GM19468 (cell line): ENCODE measurements at regions not wholly inside any gene's neighbourhood (a gene's known extent, or its start where the extent isn't known, plus 50 kb on each side); places are given as distances from the start of the nearest gene placed in this dataset.
"Not testable (repeated sequence)": the region's sequence is repeated elsewhere in the genome, so short reads cannot be mapped to it uniquely, and the experiment has no call there.

Source experiments
- ATAC-seq: cut with Tn5 transposase; IDR thresholded peaks from one replicate; pipeline ENCODE4 v1.9.1; 2021; ENCODE audit warnings: mild to moderate bottlenecking, moderate library complexity, moderate number of reproducible peaks; ENCODE audit not compliant: unreplicated experiment; ENCODE audit errors: extremely low read depth

DNA sequence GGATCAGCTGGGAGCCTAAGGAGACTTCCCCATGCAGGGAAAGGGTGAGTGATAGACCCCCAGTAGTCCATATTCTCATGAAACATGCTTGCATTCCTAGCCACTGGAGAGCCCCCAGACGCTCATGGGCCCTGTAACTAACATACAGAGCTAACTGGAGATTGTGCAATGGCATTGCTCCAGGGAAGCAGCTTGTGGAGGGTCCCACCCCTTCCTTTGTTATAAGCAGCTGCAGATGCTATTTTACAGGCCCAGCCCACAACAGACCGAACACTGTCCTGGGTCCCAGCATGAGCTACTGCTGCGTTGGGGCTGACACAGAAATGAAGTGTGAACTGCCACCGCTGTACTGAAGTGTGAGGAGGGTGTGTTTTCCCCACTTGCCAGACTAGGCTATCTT lies 1465.7 kb upstream of the DIAPH2 start:
- ATAC-seq = no peak

DNA sequence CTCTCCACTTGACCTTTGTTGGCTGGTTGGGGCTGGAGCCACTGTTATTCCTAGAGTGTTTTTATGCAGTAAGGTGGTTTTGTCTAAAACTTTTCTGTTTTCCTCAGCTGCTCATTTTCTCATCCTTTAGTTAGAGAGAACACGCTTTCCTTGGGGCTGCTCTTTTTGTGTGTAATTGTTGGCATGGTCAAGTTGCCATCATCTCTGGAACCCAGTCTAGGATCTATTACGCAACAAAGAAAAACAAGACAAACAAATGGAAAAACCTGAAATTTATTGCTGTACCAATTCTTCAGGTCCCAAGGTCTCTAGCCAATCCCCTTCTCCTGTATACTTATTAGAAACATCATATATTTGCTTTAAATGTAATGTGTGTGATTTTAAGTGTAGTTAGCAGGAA lies 1436.3 kb upstream of the DIAPH2 start:
- ATAC-seq = no peak

DNA sequence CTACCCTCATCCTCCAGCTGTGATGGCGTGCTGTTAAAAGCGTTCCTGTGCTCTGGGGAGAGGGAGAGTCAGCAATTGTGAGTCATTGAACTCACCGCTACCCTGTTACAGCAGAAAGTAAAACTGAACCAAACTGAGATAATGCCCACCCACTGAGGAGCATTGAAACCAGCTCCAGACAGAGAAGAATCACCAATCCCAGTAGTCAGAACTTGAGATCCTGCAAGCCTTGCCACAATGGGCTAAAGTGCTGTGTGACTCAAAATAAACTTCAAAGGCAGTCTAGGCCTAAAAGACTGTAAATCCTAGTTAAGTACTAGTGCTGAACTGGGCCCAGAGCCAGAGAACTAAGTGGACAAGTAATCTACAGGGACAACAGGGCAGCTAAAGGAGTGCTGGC lies 1394.2 kb upstream of the DIAPH2 start:
- no peak for ATAC-seq

DNA sequence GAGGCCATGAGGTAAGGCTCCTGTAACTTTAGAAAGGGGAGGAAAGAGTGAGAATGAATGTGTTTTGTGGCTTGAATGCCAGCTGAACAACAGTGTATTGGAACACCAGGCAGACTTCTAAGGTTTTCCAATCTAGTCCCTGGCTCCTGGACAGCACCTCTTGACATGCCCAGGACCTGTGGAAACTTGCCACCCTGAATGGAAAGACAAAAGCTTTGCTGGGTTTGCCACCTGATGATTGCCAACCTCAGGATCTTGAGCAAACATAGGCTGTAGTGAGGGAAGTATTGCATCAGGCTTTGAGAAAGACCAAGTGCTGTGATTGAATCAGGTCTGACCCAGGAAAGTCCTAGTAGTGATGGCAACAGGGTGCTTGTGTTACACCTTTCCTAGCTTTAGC lies 1393.1 kb upstream of the DIAPH2 start:
- ATAC-seq = no peak

DNA sequence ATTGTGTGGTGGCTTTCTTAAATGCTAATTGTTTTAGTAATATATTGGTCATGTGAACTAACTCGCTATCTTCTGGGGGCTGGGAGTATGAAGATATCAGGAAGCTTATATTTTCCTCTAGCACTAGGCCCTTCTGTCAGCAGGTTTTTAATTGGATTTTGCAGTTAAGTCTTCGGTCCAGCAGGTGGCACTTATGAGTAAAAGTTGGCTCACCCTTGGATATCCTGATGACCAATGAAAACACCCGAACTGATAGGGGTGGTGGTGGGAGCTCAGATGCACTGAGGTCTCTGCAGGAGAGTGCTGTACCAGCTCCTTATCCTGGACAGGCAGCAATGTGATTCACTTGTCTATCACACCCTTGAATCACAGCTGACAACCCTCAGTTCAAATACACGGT lies 1365.8 kb upstream of the DIAPH2 start:
- ATAC-seq = no peak

DNA sequence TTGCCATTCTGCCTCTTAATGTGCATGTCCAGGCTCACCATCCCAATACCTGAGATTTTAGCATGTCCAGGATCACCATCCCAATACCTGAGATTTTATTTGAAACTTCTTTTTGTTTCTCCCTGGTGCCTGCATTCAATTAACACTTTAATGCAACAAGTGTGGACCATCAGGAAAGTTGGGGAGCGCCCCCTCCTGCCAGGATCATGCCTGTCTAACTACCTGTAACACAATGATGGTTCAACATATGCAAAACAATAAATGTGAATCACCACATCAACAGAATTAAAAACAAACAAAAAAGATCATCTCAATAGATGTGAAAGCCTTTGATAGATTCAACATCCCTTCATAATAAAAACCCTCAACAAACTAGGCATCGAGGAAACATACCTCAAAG lies 1359.5 kb upstream of the DIAPH2 start:
- no peak for ATAC-seq

DNA sequence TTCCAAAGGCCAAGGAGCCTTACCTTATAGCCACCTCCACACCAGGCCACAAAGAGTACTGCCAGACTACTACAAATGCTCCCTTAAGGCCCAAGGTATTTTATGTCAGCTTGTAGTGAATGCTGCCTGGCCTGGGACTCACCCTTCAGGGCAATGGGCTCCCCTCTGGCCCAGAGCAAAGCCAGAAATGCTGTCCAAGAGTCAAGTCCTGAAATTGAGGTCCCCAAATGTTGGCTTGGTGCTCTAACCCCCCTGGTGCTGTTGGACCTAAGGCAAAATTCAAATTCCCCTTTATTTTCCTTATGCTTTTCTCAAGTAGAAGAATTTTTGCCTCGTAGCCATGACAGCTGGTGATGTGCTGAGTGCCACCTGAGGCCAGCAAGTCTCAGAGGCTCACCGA lies 1354.3 kb upstream of the DIAPH2 start:
- ATAC-seq = no peak

DNA sequence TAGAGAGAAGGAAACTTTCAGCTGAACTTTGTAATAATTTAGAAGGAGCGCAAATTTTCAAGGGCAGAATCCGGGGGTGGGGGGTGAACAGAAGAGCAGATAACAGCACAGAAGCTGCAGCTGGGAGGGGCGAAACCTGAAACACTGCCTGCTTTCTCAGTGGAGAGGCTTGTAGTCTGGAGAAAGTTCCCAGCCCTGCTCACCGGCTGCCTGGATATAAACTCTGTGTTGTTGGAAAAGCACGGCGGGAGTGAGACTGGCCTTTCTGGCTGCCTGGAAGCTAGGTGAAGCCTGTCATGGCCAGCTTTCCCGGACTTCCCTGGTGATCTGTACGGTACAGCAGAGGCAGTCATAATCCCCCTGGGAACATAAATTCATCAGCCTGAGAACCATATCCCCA lies 1352.1 kb upstream of the DIAPH2 start:
- ATAC-seq = no peak

DNA sequence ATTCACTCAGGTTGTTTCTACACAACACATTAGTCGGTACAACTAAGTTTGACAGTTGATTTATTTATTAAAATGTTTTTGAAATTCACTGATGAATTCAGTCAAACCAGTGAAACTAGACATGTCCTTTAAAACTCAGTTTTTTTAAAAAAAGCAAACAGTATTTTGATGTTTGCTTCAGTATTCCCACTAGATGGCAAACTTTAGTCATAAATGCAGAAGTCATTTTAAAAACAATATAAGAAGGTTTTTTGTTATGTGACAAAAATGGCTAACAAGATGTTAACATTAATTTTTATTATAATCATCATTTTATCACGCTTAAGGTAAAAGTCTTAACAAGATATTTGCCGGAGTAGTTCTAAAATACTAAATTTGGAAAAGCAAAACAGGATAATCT lies 1337.8 kb upstream of the DIAPH2 start:
- no peak for ATAC-seq

DNA sequence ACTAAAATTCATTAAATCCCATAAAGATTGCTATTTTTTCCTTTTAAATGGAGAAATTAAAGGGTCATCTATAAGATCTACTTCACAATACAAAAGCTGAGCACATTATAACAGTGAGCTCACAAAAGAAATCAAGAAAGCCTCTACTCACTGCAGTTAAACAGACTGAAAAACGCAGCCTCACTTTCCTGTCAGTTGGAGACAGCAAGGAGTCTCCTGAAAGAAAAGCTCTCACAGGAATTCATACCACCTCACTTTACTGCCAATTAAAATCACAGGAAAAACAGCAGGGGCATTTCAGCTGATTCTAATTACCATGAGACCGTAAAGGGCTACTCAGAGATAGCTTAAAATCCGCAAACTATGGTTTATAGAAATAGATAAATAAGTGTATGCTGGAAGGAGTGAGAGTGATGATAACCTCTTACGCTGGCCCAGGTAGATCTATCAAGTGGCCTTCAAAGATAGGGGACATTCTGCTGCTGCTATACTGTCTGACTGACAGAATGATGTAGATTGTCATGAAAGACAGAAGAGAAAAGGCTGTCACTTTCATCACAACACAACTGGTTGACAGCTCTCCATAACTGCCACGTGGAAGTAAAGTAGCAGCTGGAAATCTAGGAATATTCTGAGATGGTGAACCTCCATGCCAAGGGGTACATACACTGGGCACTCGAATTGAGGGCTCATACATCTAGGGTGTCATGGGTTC lies 1333.7 kb upstream of the DIAPH2 start:
- ATAC-seq = no peak

DNA sequence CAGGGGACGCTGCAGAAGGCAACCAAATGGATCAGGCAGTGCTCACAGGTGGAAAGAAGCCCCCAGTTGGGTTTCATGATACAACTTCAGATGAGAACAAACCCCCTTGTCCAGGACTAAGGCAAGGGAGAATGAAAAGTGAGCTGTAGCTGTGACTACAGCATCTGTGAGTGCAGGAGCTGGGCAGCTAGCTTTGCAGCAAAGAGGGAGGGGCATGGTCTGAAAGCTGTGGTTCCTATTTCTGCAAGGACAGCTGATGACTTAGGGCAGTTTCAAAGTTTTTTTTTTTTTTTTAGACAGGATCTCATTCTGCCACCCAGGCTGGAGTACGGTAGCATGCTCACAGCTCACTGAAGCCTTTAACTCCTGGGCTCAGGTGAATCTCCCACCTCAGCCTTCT lies 1317.4 kb upstream of the DIAPH2 start:
- ATAC-seq = no peak

DNA sequence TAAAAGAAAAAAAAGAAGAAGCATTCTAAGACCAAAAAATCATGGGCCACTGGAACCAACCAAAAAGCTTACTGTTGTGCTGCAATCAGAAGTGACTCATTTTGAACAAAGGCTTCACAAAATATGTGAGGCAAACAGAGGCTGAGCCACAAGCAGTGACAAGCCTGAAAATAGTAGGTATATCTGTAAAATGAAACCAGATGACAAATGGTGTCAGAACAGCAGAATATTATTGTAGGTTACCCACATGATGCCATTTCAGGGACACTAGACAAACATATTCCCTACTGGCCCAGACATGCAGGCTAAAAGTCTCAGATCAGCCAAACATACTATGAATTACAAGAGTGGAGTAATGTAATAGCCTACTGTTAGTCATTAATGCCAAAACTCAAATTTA lies 1301.8 kb upstream of the DIAPH2 start:
- ATAC-seq = no peak

DNA sequence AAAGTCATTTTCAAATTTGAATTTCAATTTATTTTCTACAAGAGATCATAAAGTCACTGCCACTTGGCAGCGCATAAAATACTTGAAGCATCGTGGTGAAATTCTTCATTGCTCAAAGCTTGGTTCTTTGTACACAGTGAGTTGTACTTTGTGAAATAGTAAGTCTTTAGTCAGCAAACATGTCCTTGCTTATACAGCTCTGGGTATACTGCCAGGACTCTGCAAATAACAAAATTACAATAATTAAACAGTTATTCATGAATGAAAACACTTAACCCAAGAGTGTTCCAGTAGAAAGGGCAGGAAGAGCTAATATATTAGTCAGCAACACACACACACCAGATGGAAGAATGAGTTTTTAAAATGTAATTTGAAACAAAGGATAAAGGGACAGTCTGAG lies 1300.9 kb upstream of the DIAPH2 start:
- ATAC-seq = no peak

DNA sequence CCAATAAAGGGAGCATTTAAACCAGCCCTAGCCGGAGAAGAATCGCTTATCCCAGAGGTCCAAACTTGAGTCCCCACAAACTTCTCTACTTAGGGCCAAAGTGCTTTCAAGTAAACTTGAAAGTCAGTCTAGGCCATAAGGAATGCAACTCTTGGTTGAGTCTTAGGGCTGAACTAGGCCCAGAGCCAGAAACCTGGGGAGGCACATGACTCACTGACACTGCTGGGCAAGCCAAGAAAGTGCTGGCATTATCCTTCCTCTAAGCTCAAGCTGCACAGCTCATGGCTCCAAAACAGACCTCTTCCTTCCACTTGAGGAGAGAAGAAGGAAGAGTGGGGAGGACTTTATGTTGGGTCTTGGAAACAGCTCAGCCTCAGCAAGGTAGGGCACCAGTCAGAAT lies 1257.3 kb upstream of the DIAPH2 start:
- ATAC-seq = no peak

DNA sequence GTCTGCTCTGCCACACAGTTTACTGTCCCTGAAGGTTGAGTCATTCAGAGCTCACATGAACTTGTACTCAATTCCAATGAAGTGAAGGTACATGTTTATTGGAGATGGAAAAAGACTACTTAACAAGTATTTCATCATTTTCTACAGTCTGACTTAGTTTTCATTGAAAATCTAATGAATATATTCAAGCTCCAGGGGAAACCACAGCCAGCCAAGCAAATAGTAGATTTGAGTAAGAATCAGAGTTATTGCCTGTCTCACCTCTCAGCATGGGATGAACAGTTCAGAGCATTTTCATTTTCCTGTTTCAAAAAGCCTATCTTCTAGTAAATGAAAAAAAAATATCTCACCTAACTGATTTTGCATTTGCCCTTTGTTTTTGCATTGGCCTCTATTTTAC lies 1249.4 kb upstream of the DIAPH2 start:
- ATAC-seq = no peak

DNA sequence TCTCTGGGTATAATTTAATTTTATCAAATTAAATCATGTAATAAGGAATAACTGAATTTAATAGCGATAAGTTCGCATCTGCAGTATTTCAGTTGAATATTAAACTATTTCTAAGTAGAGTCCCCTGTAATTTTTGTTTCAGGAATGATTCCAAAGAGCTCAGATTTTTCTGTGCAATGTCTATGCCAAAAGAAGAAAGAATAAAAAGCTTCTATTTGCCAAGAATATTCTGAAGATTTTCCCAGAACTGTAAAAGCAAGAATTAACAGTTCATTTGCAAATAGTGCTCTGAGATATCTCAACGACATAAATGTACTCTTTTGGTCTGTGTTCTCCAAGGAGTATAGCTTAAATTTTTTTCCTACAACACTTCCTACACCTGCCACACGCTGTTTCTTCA lies 1242.8 kb upstream of the DIAPH2 start:
- no peak for ATAC-seq

DNA sequence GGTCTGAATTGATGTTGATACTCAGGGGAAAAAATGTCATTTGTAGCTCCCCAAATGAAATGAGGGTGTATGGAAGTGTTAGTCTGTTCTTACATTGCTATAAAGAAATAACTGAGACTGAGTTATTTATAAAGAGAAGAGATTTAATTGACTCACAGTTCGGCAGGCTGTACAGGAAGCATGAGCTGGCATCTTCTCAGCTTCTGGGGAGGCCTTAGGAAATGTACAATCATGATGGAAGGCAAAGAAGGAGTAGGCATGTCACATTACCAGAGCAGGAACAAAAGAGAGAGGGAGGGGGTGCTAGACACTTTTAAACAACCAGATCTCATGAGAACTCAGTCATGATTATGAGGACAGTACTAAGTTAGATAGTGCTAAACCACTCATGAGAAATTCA lies 1199.9 kb upstream of the DIAPH2 start:
- ATAC-seq = no peak

DNA sequence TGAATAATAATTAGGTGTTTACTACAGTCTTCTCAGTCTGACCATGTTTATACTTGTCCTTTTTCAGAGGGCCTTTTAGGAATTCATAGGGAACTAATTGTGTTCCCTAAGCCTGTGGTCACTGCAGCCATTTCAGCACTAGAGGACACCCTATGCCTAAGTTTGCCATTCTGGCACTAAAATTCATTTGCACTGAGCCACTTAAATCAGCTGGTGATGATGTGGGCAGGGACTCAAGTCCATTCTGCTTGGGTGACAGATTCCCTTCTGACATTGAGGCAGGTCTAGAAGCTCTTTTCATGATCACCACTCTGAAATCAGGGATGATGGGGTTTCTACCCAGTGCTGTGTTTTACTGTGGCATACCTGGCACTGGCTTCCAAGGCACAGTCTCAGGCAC lies 1178.9 kb upstream of the DIAPH2 start:
- no peak for ATAC-seq

DNA sequence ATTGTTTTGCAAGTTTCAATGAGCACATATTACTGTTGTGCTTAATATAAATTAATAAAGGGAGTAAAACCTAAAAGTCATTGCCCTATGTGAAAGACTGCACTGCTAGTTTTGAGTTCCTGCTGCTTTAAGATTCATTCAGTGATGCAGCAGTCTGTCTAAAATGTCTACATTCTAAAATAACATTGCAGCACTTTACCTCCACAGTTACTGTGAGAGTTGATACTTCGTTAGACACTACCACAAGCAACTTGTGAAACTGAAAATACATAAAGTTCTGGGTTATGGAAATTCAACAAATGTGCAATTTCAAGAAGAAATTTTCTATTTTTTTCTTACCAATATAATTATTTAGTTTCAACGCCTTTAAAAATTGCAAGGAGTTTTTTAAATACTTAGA lies 1175.2 kb upstream of the DIAPH2 start:
- ATAC-seq = no peak

DNA sequence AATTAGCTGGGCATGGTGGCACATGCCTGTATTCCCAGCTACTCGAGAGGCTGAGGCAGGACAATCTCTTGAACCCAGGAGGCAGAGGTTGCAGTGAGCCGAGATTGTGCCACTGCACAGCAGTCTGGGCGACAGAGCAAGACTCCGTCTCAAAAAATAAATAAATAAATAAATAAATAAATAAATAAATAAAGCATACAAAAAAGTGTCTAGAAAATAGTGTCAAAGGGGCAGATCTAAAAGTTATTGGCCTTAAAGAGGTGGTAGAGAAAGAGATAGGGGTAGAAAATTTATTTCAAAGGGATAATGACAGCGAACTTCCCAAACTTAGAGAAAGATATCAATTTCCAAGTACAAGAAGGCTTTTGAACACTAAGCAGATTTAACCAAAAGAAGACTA lies 1160.6 kb upstream of the DIAPH2 start:
- not testable (repeated sequence) for ATAC-seq

DNA sequence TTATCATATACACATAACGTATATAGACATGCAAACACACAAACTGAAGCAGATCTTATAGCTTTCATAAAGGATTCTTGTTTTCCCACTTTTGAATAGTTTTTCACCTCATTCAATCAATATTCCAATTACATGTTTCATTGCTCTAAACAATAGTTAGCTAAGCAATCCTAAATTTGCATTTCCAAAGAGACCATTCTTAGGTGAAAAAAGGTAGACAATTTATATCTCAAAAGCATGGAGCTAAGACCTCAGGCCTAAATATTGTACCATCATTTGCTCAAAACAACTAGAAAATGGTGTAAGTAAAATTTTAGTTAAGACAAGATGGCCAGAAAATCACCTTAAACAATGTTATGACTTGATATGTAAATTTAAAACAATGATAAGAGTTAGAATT lies 1148.5 kb upstream of the DIAPH2 start:
- ATAC-seq = no peak

DNA sequence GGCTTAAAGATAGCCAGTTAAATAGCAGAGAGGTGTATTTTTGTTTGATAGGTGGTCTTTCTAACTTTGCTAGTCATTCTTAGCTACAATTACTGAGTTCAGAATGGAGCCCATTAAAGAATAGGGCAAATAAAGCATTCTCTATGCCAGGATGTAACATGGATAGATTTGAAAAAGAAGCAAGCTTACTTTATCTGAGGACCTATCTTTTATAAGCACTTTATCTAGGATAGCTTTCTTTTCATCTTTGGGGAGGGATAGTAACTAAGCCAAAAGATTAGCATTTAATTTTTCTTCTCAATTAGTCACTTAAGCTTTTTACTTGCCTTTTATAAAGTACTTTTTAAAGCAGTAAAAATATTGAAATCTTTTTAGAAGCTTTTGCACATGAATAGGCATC lies 1148.0 kb upstream of the DIAPH2 start:
- no peak for ATAC-seq

DNA sequence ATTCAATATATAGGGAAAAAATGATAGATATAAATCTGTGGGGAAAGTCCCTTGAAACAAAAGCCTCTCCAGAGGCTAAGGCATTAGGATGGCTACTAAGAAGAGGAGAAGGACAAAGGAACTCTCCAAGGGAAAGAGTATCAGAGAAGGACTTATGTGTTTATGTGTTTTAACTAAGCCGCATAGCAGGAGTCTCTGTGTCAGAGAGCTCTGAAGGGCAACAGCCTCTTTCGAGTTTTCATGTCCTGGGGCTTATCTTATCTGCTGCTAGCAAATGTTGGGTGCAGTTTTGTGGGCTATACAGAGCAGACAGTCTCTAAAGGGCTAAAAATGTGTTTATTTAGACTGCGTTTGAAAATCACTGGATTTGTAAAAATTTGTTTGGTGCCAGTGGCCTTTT lies 1145.6 kb upstream of the DIAPH2 start:
- no peak for ATAC-seq
